GM12892 (cell line): ENCODE measurements at regions not wholly inside any gene's neighbourhood (a gene's known extent, or its start where the extent isn't known, plus 50 kb on each side); places are given as distances from the start of the nearest gene placed in this dataset.

Experiments used
- POLR2A ChIP-seq: IDR thresholded peaks from 2 replicates; pipeline ENCODE4 v1.6.1; 2011; ENCODE audit warnings: low read depth, low read length, control low read depth
- POLR2AphosphoS5 ChIP-seq: IDR thresholded peaks from 2 replicates; pipeline ENCODE4 v1.6.1; 2011; ENCODE audit warnings: low read depth, low read length, control low read depth
- TAF1 ChIP-seq: IDR thresholded peaks from 2 replicates; pipeline ENCODE4 v1.6.1; 2011; ENCODE audit warnings: low read depth, mild to moderate bottlenecking, control low read depth, low read length, borderline replicate concordance

DNA sequence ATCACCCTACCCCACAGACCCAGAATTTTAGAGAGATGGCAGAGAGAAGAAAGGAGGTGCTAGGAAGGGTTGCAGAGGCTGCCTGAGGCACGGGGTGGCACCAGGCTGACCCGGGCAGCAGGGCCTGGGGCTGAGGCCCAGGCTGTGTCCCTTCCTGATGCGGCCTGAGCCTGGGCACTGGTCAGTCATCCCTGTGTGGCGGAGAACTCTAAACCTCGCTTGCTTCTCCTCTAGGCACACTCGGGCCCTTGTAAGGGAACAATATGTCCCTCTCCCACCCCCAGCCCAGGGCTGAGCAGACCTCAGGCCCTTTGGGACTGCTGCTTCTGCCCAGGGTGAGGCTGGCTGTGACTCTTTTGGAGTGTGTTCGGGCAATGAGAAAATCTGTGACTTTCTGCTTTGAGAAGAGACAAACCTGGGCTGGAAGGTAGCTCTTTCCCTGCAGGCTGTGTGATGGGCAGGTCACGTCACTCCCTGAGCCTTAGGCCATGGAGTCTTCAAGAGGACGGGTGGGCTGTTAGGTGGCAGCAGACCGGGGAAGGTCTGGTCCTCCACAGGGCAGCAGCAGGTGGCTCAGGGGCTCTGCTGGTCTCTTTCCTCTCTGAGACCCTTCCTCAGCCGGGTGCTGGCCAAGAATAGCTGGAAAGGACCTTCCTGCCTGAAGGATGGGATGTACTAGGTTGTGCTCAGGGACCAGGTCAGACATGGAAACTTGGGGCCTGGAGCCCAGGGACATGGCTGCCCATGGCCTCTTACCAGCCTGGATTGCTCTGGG lies 96.8 kb downstream of the GLI2 start:
- TF ChIP-seq POLR2AphosphoS5 (no peak), POLR2A (no peak), TAF1 (no peak)
